Osteoblast (primary cell): ENCODE measurements at regions not wholly inside any gene's neighbourhood (a gene's known extent, or its start where the extent isn't known, plus 50 kb on each side); places are given as distances from the start of the nearest gene placed in this dataset.
A peak's percentile ranks its signal among the peaks of the same experiment; 100 is the strongest.

Experiments used
- DNase-seq: peaks from one replicate; pipeline ENCODE4 v3.0.0; 2011; ENCODE audit warnings: low spot score, mixed read lengths; ENCODE audit not compliant: insufficient read length; ENCODE audit errors: missing footprints
- H2AFZ ChIP-seq: 2 replicates; pipeline ENCODE4 v1.6.0; 2011; ENCODE audit warnings: mild to moderate bottlenecking, low read length
- H3K27ac ChIP-seq: 2 replicates; pipeline ENCODE4 v1.5.1; 2011; ENCODE audit warnings: mild to moderate bottlenecking, low read depth, low read length, moderate library complexity
- H3K27me3 ChIP-seq: 2 replicates; pipeline ENCODE4 v1.6.0; 2012; ENCODE audit warnings: mild to moderate bottlenecking, control low read depth, inconsistent platforms, low read length, moderate library complexity; ENCODE audit not compliant: insufficient read depth
- H3K36me3 ChIP-seq: 2 replicates; pipeline ENCODE4 v1.5.1; 2011; ENCODE audit warnings: mild to moderate bottlenecking, low read length, control low read depth, moderate library complexity; ENCODE audit not compliant: insufficient read depth
- H3K4me1 ChIP-seq: 2 replicates; pipeline ENCODE4 v1.5.1; 2011; ENCODE audit warnings: mild to moderate bottlenecking, low read length, control low read depth, moderate library complexity; ENCODE audit not compliant: insufficient read depth
- H3K4me2 ChIP-seq: 2 replicates; pipeline ENCODE4 v1.6.0; 2011; ENCODE audit warnings: mild to moderate bottlenecking, low read length; ENCODE audit not compliant: insufficient read depth
- H3K4me3 ChIP-seq: fragments of 200-600 bp; sonication (generic); 3 replicates; pipeline ENCODE4 v1.5.1; 2012; ENCODE audit warnings: mild to moderate bottlenecking, low read length, inconsistent platforms; ENCODE audit not compliant: insufficient read depth
- H3K79me2 ChIP-seq: 2 replicates; pipeline ENCODE4 v1.6.0; 2012; ENCODE audit warnings: mild to moderate bottlenecking, low read length, control low read depth, inconsistent platforms; ENCODE audit not compliant: insufficient read depth
- H3K9me3 ChIP-seq: 2 replicates; pipeline ENCODE4 v1.5.1; 2011; ENCODE audit warnings: low read depth, low read length, control low read depth
- H4K20me1 ChIP-seq: 2 replicates; pipeline ENCODE4 v1.6.0; 2012; ENCODE audit warnings: mild to moderate bottlenecking, low read length, control low read depth; ENCODE audit not compliant: insufficient read depth
- CTCF ChIP-seq: IDR thresholded peaks from 2 replicates; pipeline ENCODE4 v1.5.1; 2011; ENCODE audit warnings: mild to moderate bottlenecking, low read depth, low read length, moderate library complexity; ENCODE audit errors: extremely low read depth

DNA sequence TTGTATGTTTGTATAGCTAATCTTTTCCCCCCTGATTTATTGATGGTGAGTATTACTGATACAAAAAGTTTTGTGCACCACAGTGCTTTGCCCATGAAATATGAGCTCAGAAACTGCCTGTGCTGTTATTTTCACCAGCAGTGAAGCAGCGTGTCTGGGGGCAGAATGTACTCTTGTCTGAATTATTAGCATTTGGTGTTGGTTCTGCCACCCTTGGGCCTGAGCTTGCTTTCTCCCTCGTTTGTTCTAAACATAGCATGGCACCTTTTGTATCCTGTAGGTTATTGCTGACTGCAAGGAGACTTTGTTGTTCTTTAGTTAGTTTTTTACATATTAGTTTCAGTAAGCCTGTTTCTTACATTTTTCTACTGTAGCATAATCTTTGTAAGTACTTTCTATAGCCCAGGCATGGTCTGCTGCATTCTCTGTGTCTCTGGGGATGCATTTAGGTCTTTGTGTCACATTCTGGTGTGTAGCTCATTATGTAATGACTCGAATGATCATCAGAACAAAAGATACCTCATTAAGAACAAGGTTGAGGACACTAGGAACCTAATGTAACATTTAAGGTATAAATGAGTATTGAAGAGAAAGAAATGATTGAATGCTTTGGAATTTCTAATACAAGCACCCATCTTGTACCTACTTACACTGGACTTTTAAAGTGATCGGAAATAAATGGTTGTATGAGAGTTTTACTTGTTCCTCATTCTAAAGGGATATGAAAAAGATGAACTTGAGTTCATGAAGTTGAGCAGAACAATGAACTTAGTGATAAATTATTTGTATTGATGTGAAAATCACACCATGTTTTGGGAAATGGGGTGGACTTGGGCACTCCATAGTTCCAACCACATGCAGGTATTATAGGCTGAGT lies 50.3 kb upstream of the GPI start:
- H3K9me3 ChIP-seq = no peaks in the 10 kb centered on the region
- DNase-seq = peak; percentile 41
- no peak for TF ChIP-seq CTCF
- H3K79me2 ChIP-seq = peaks cover 65% of the 10 kb centered on the region
- H3K4me3 ChIP-seq = no peak overlapping the region
- H3K36me3 ChIP-seq = no peaks in the 10 kb centered on the region
- peaks cover 16% of the 10 kb centered on the region for H4K20me1 ChIP-seq
- peaks cover 47% of the 10 kb centered on the region for H3K4me1 ChIP-seq
- no peak overlapping the region for H3K4me2 ChIP-seq
- no peaks in the 10 kb centered on the region for H3K27me3 ChIP-seq
- no peak overlapping the region for H2AFZ ChIP-seq
- no peak overlapping the region for H3K27ac ChIP-seq
